GM12891 (cell line): ENCODE measurements at regions not wholly inside any gene's neighbourhood (a gene's known extent, or its start where the extent isn't known, plus 50 kb on each side); places are given as distances from the start of the nearest gene placed in this dataset.

Experiments used
- POLR2A ChIP-seq: IDR thresholded peaks from 2 replicates; pipeline ENCODE4 v1.6.1; 2011; ENCODE audit warnings: low read depth, low read length, control low read depth
- POLR2AphosphoS5 ChIP-seq: IDR thresholded peaks from 2 replicates; pipeline ENCODE4 v1.6.1; 2011; ENCODE audit warnings: low read depth, low read length, control low read depth

GRCh38 chr18:76721207-76721996, 101.0 kb upstream of the ZNF236 start:
- no peak for TF ChIP-seq POLR2AphosphoS5
- no peak for TF ChIP-seq POLR2A
